GM18505 (cell line): ENCODE measurements at regions not wholly inside any gene's neighbourhood (a gene's known extent, or its start where the extent isn't known, plus 50 kb on each side); places are given as distances from the start of the nearest gene placed in this dataset.
"Not testable (repeated sequence)": the region's sequence is repeated elsewhere in the genome, so short reads cannot be mapped to it uniquely, and the experiment has no call there.

Experiments
- ATAC-seq: cut with Tn5 transposase; IDR thresholded peaks from one replicate; pipeline ENCODE4 v1.9.1; 2021; ENCODE audit not compliant: unreplicated experiment
- POLR2A ChIP-seq: IDR thresholded peaks from 4 replicates; pipeline ENCODE4 v1.6.1; 2011; ENCODE audit warnings: borderline replicate concordance; ENCODE audit not compliant: insufficient read depth, insufficient read length; ENCODE audit errors: extremely low read depth

GRCh38 chr14:106044515-106044914, 518.1 kb downstream of the TMEM121 start:
- ATAC-seq, result no peak
- no peak for TF ChIP-seq POLR2A

DNA sequence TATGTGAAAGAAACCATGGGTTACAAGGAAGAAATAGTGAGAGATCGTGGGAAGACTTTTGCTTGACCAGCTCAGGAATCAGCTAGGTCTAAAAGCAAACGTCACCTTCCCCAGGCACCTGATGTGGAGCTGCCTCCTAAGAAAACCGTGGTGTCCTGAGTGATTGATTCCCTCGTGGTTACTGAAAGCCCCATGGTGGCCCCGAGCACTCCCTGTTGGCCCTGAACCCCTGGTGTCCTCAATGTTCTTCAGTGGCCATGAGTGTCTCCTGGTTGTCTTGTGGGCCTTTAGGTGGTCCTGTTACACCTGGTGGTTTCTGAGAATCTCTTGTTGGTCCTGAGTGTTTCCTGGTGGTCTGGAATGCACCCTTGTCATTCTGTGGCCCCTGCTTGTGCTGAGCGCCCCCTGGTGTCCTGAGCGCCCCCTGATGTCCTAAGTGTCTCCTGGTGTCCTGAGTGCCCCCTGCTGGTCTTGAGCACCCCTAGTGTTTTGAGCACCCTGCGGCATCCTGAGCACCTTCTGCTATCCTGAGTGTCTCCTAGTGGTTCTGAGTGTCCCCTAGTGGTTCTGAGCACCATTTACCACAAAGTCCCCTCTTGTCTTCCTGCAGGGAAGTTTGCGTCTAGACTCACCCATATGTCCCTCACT, 518.7 kb downstream of the TMEM121 start:
- ATAC-seq, result no peak
- no peak for TF ChIP-seq POLR2A

- ATAC-seq, result no peak
- TF ChIP-seq POLR2A, result no peak
Measured at GRCh38 chr14:106051796-106052195, 525.4 kb downstream of the TMEM121 start.

GRCh38 chr14:106055289-106055688, 528.9 kb downstream of the TMEM121 start:
- TF ChIP-seq POLR2A, result no peak
- no peak for ATAC-seq

DNA sequence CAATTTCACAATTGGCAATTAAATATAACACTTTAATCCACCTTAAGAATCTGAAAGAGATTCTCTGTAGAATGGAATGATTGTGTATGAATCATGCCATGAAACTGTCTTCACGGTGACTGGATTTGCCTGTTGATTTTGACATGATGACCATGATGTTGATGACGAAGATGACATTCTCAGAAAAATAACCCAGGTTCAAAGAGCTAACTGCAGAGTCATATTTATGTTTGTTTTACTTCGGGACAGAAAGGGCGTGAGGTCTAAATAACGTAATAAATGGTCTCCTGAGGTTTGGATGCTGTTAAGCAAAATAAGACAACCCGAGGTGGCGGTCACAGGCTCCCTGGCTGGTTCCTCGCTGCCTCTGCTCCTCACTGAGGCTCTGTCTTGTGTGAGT, 532.0 kb downstream of the TMEM121 start:
- no peak for ATAC-seq
- no peak for TF ChIP-seq POLR2A

- ATAC-seq, result no peak
Measured at GRCh38 chr14:106060276-106060975, 534.0 kb downstream of the TMEM121 start.

GRCh38 chr14:106061877-106062500, 535.6 kb downstream of the TMEM121 start:
- not testable (repeated sequence) for ATAC-seq

More at GRCh38 chr14:106060276-106060975, 534.0 kb downstream of the TMEM121 start:
- no peak for TF ChIP-seq POLR2A

GRCh38 chr14:106062502-106063272, 536.3 kb downstream of the TMEM121 start:
- no peak for ATAC-seq

DNA sequence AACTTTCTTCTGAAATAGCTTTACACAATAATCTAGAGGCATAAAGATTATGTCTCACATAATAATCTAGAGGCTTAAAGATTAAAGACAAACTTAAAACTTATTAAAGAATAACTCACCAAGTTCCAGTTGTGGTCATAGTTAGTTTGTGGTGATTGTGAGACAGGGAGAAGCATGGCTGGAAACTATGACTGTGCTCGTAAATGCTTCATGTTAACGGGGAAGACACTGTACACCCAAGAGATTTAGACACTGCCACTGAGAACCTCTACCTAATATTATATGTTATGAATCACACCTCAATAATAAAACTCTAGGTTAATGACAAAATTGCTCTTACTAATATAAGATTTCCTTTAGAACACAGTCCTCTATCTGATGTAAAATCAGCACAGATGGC, 541.6 kb downstream of the TMEM121 start:
- TF ChIP-seq POLR2A, result no peak
- ATAC-seq, result no peak

More at GRCh38 chr14:106062502-106063272, 536.3 kb downstream of the TMEM121 start:
- TF ChIP-seq POLR2A, result peak; percentile 46

- no peak for TF ChIP-seq POLR2A
- no peak for ATAC-seq
Measured at GRCh38 chr14:106069804-106070625, 543.6 kb downstream of the TMEM121 start.

DNA sequence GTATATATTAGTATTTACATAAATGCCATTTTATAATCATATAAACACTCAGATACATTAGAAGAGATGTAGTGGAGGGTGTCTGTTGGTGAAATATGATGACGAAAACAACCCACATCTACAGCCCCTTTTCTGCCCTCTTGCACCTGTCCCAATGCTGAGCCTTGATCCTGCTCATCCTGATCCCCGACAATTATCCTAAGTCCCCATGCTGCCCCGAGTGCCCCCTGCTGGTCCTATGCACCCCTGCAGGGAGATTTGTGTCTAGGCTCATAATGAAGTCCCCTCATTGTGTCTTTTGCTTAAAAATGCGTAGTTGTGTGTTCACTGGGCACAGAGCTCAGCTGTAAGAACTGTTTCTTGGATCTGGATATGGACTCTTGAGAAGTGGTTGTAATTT, 554.5 kb downstream of the TMEM121 start:
- TF ChIP-seq POLR2A, result no peak
- ATAC-seq, result no peak

DNA sequence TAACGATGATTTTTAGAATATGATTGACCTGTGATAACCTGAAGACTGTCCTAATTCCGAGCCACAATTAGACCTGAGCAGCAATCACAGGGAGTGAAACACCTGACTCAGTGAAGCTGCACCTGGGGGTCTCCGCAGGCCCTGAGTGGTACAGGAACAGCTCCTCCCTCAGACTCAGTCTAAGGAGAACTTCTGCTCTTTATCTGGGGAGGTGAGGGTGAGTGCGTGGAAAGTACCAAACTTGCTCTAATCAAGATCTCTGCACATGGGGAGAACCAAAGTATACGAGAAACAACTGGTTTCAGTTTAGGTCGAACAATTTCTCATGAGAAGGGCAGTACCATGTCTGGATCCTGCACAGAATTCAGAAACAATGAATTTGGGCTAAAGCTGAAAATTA, 555.3 kb downstream of the TMEM121 start:
- not testable (repeated sequence) for ATAC-seq

DNA sequence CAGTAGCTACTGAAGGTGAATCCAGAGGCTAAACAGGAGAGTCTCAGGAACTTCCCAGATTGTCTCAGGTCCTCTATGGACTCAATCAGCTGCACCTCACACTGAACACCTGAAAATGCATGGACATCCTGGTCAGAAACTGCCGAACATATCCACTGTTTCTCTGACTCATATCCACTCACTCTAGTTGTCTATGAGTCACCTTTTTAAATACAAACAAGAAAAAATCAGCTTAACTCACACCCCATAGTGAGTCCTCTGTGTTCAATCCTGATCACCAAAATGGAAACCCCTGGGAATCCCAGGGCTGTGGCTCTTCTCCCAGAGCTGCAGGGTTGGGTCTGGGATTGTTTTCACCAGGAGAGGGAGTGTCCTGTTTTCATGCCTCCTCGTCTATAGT, 556.7 kb downstream of the TMEM121 start:
- TF ChIP-seq POLR2A, result no peak
- no peak for ATAC-seq
